B cell (primary cell): ENCODE measurements at regions not wholly inside any gene's neighbourhood (a gene's known extent, or its start where the extent isn't known, plus 50 kb on each side); places are given as distances from the start of the nearest gene placed in this dataset.

Source experiments
- ATAC-seq: fragments of 200-7000 bp; cut with Tn5 transposase; one replicate; pipeline ENCODE4 v1.10.0; 2021; ENCODE audit warnings: low read depth, mild to moderate bottlenecking, moderate number of reproducible peaks, moderate library complexity
- CTCF ChIA-PET: fragments of 350-600 bp; sonication (Branson Sonifier 250); formaldehyde crosslinking; loops from one replicate; lab custom pipeline; 2021; ENCODE audit warnings: antibody characterized with exemption, inconsistent platforms; lab: Charles Lee
- POLR2A ChIA-PET: fragments of 350-600 bp; sonication (Branson Sonifier 250); formaldehyde crosslinking; loops from one replicate; lab custom pipeline; 2021; ENCODE audit warnings: antibody characterized with exemption; lab: Charles Lee
- DNase-seq: peaks from one replicate; pipeline ENCODE4 v3.0.0; 2013
- H2AFZ ChIP-seq: 2 replicates; pipeline ENCODE4 v1.6.1; 2012; ENCODE audit warnings: mild to moderate bottlenecking, low read depth, low read length; ENCODE audit not compliant: insufficient read depth, poor library complexity, severe bottlenecking
- H3K27ac ChIP-seq, 2 donors: 1 replicate in 1 of 2; 2 replicates in 1 of 2; pipeline ENCODE4 v1.5.1; 2012 to 2013; ENCODE audit warnings: low read length in 2 of 2, mild to moderate bottlenecking in 2 of 2, moderate library complexity in 1 of 2
- H3K27me3 ChIP-seq, 4 experiments: fragments of 200-600 bp in 1 of 4; sonication (generic) in 1 of 4; replicated peaks in 1 of 4; 1 replicate in 2 of 4; 2 replicates in 2 of 4; pipeline versions ENCODE4 v1.6.1 to v1.7.0; 2013 to 2016; ENCODE audit warnings: low read length in 3 of 4, mild to moderate bottlenecking in 2 of 4, mixed read lengths in 1 of 4, moderate library complexity in 1 of 4; ENCODE audit not compliant: insufficient read depth in 4 of 4, control insufficient read depth in 3 of 4; ENCODE audit errors: control extremely low read depth in 1 of 4
- H3K36me3 ChIP-seq, 2 experiments: replicated peaks in 1 of 2; 1 replicate in 1 of 2; 2 replicates in 1 of 2; pipeline versions ENCODE4 v1.6.1 to v1.7.1; 2013; ENCODE audit warnings: low read length in 1 of 2; ENCODE audit not compliant: insufficient read depth in 2 of 2, control insufficient read depth in 1 of 2; ENCODE audit errors: control extremely low read depth in 1 of 2, extremely low read depth in 1 of 2
- H3K4me1 ChIP-seq, 2 donors: fragments of 200-600 bp in 1 of 2; sonication (generic) in 1 of 2; 1 replicate in 1 of 2; 2 replicates in 1 of 2; pipeline versions ENCODE4 v1.5.1 to v1.6.1; 2013 to 2017; ENCODE audit warnings: low read length in 2 of 2; ENCODE audit not compliant: control insufficient read depth in 2 of 2, insufficient read depth in 2 of 2
- H3K4me2 ChIP-seq: replicated peaks from 2 replicates; pipeline ENCODE3; 2012; ENCODE audit warnings: mild to moderate bottlenecking, low read depth, low read length; ENCODE audit not compliant: poor library complexity, severe bottlenecking
- H3K4me3 ChIP-seq, 5 experiments: fragments of 200-600 bp in 1 of 5; sonication (generic) in 1 of 5; 1 replicate in 3 of 5; 2 replicates in 2 of 5; pipeline versions ENCODE4 v1.5.1 to v1.7.0; 2011 to 2016; ENCODE audit warnings: low read length in 4 of 5, mild to moderate bottlenecking in 4 of 5, low read depth in 2 of 5, control low read depth in 1 of 5, moderate library complexity in 1 of 5; ENCODE audit not compliant: insufficient read depth in 1 of 5; ENCODE audit errors: control extremely low read depth in 1 of 5, extremely low read depth in 1 of 5
- H3K79me2 ChIP-seq: fragments of 200-600 bp; sonication (generic); one replicate; pipeline ENCODE4 v1.6.0; 2016; ENCODE audit warnings: low read length; ENCODE audit not compliant: control insufficient read depth, insufficient read depth
- H3K9ac ChIP-seq: fragments of 200-600 bp; sonication (generic); 2 replicates; pipeline ENCODE4 v1.6.1; 2017; ENCODE audit warnings: mild to moderate bottlenecking, low read length, moderate library complexity
- H3K9me3 ChIP-seq, 3 donors: one replicate each; pipeline versions ENCODE4 v1.6.1 to v1.7.1; 2013; ENCODE audit warnings: low read length in 2 of 3; ENCODE audit not compliant: control insufficient read depth in 2 of 3, insufficient read depth in 1 of 3; ENCODE audit errors: control extremely low read depth in 1 of 3
- H4K20me1 ChIP-seq: 2 replicates; pipeline ENCODE4 v1.6.0; 2012; ENCODE audit warnings: mild to moderate bottlenecking, low read length; ENCODE audit not compliant: insufficient read depth, control insufficient read depth, poor library complexity, severe bottlenecking
- H3K27ac Mint-ChIP-seq: one replicate; pipeline ENCODE4 v1.8.0; 2021; ENCODE audit warnings: mixed read lengths
- H3K27me3 Mint-ChIP-seq: one replicate; pipeline ENCODE4 v1.8.0; 2021; ENCODE audit warnings: mixed read lengths
- H3K4me1 Mint-ChIP-seq: one replicate; pipeline ENCODE4 v1.8.0; 2021; ENCODE audit warnings: mixed read lengths
- H3K4me3 Mint-ChIP-seq: one replicate; pipeline ENCODE4 v1.8.0; 2021; ENCODE audit warnings: mixed read lengths
- H3K9me3 Mint-ChIP-seq: one replicate; pipeline ENCODE4 v1.8.0; 2022; ENCODE audit warnings: mixed read lengths; ENCODE audit not compliant: insufficient read depth
- EZH2 ChIP-seq: IDR thresholded peaks from 2 replicates; pipeline ENCODE4 v1.6.1; 2012; ENCODE audit warnings: borderline replicate concordance, low read depth, mild to moderate bottlenecking, moderate library complexity, low read length; ENCODE audit not compliant: insufficient read depth, poor library complexity, severe bottlenecking
- WGBS: methylation state at CpG from one replicate; pipeline ENCODE4 v1.1.5; 2013; ENCODE audit warnings: missing lambda C conversion rate; ENCODE audit not compliant: insufficient coverage; 5-methylcytosine and 5-hydroxymethylcytosine counted together
- intact Hi-C: fragments of 100-400 bp; cut with micrococcal nuclease; formaldehyde crosslinking; loops from one replicate; pipeline ENCODE4 v1.10.0; 2022
- TF ChIP-seq, protein P1 (sequence below): fragments of 200-600 bp; IDR thresholded peaks from one replicate; pipeline ENCODE4 v1.8.0; 2022; ENCODE audit warnings: antibody characterized with exemption, mild to moderate bottlenecking

DNA sequence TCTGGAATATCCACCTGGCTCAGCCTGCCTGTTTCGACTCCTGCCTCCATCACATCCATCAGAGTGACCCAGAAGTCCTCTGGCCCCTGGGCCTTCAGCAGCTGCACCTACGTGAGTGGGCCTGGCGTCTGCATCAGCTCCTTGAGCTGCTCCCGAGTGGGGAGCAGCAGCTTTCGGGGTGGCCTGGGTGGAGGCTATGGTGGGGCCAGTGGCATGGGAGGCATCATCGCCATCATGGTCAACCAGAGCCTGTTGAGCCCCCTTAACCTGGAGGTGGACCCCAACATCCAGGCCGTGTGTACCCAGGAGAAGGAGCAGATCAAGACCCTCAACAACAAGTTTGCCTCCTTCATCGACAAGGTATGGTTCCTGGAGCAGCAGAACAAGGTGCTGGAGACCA lies 83.0 kb downstream of the SEC61B start:
- Histone ChIP-seq H4K20me1 (no peaks in the 10 kb centered on the region), H3K4me3 (no peak overlapping the region), H2AFZ (no peak overlapping the region), H3K36me3 (no peaks in the 10 kb centered on the region), H3K4me2 (no peak overlapping the region), H3K4me1 (no peaks in the 10 kb centered on the region), H3K9me3 (no peaks in the 10 kb centered on the region), H3K27me3 (no peaks in the 10 kb centered on the region), H3K79me2 (no peaks in the 10 kb centered on the region), H3K27ac (no peak overlapping the region), H3K9ac (no peak overlapping the region)
- DNase-seq (no peak), ATAC-seq (no peak)
- ChIA-PET POLR2A (no interaction called here), CTCF (no interaction called here)
- TF ChIP-seq, protein P1, sequence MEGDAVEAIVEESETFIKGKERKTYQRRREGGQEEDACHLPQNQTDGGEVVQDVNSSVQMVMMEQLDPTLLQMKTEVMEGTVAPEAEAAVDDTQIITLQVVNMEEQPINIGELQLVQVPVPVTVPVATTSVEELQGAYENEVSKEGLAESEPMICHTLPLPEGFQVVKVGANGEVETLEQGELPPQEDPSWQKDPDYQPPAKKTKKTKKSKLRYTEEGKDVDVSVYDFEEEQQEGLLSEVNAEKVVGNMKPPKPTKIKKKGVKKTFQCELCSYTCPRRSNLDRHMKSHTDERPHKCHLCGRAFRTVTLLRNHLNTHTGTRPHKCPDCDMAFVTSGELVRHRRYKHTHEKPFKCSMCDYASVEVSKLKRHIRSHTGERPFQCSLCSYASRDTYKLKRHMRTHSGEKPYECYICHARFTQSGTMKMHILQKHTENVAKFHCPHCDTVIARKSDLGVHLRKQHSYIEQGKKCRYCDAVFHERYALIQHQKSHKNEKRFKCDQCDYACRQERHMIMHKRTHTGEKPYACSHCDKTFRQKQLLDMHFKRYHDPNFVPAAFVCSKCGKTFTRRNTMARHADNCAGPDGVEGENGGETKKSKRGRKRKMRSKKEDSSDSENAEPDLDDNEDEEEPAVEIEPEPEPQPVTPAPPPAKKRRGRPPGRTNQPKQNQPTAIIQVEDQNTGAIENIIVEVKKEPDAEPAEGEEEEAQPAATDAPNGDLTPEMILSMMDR, result no peak
- no peak for TF ChIP-seq EZH2
- WGBS, result 80% methylated on average over 7 of the region's 8 CpGs
- no peaks in the 10 kb centered on the region for H3K4me1 Mint-ChIP-seq
- intact Hi-C loops, result no loop called here
- peaks cover 13% of the 10 kb centered on the region for H3K27me3 Mint-ChIP-seq
- H3K4me3 Mint-ChIP-seq, result no peak overlapping the region
- H3K9me3 Mint-ChIP-seq, result no peaks in the 10 kb centered on the region
- H3K27ac Mint-ChIP-seq, result no peak overlapping the region

- 95% methylated on average over 38 of the region's 41 CpGs for WGBS
- no peaks in the 10 kb centered on the region for H3K4me1 Mint-ChIP-seq
- H3K9me3 Mint-ChIP-seq, result no peaks in the 10 kb centered on the region
- Histone ChIP-seq H3K9me3 (no peaks in the 10 kb centered on the region), H3K27ac (no peak overlapping the region), H3K9ac (no peak overlapping the region), H3K4me2 (no peak overlapping the region), H3K4me3 (no peak overlapping the region), H3K27me3 (no peaks in the 10 kb centered on the region), H3K4me1 (no peaks in the 10 kb centered on the region), H3K36me3 (no peaks in the 10 kb centered on the region), H4K20me1 (no peaks in the 10 kb centered on the region), H2AFZ (no peak overlapping the region), H3K79me2 (no peaks in the 10 kb centered on the region)
- H3K27ac Mint-ChIP-seq, result no peak overlapping the region
- TF ChIP-seq, protein P1, result no peak
- TF ChIP-seq EZH2, result no peak
- H3K4me3 Mint-ChIP-seq, result no peak overlapping the region
- DNase-seq (no peak), ATAC-seq (no peak)
- POLR2A ChIA-PET, result no interaction called here
- intact Hi-C loops, result no loop called here
- CTCF ChIA-PET, result interaction anchor here (0.9 kb wide), 1 partner anchor 13 kb away, joined by 3 read pairs; no protein-coding TSS in a partner anchor
- H3K27me3 Mint-ChIP-seq, result peaks cover 13% of the 10 kb centered on the region
Observed at GRCh38 chr9:99305820-99306811, 84.0 kb downstream of the SEC61B start.
